Immature natural killer cell (primary cell): ENCODE measurements at regions not wholly inside any gene's neighbourhood (a gene's known extent, or its start where the extent isn't known, plus 50 kb on each side); places are given as distances from the start of the nearest gene placed in this dataset.

ENCODE experiments used
- DNase-seq, 3 donors: peaks; one replicate each; pipeline ENCODE4 v3.0.0; 2022; ENCODE audit warnings: mixed read lengths in 1 of 3
- H3K27ac Mint-ChIP-seq, 6 donors: one replicate each; pipeline ENCODE4 v1.8.0; 2020; ENCODE audit warnings: mixed read lengths in 6 of 6, mild to moderate bottlenecking in 5 of 6, inconsistent platforms in 4 of 6, moderate library complexity in 3 of 6
- H3K27me3 Mint-ChIP-seq, 3 donors: one replicate each; pipeline ENCODE4 v1.8.0; 2020 to 2021; ENCODE audit warnings: low read depth in 3 of 3, mild to moderate bottlenecking in 3 of 3, mixed read lengths in 3 of 3, moderate library complexity in 3 of 3, inconsistent platforms in 1 of 3
- H3K36me3 Mint-ChIP-seq, 3 donors: one replicate each; pipeline ENCODE4 v1.8.0; 2020; ENCODE audit warnings: mixed read lengths in 3 of 3, inconsistent platforms in 2 of 3, mild to moderate bottlenecking in 2 of 3
- H3K4me1 Mint-ChIP-seq, 2 donors: one replicate each; pipeline ENCODE4 v1.8.0; 2020; ENCODE audit warnings: inconsistent platforms in 2 of 2, mild to moderate bottlenecking in 2 of 2, mixed read lengths in 2 of 2, moderate library complexity in 1 of 2
- H3K4me3 Mint-ChIP-seq, 5 donors: one replicate each; pipeline ENCODE4 v1.8.0; 2020; ENCODE audit warnings: mild to moderate bottlenecking in 5 of 5, mixed read lengths in 5 of 5, inconsistent platforms in 3 of 5, moderate library complexity in 3 of 5
- H3K9me3 Mint-ChIP-seq, 6 donors: one replicate each; pipeline ENCODE4 v1.8.0; 2020; ENCODE audit warnings: mild to moderate bottlenecking in 6 of 6, mixed read lengths in 6 of 6, inconsistent platforms in 4 of 6, moderate library complexity in 3 of 6

- H3K27ac Mint-ChIP-seq: no peak overlapping the region
- H3K4me3 Mint-ChIP-seq: no peak overlapping the region
- H3K27me3 Mint-ChIP-seq: peaks cover 0 to 2% (median 2%) of the 10 kb centered on the region in 3 donors
- no peaks in the 10 kb centered on the region for H3K4me1 Mint-ChIP-seq
- H3K36me3 Mint-ChIP-seq: no peaks in the 10 kb centered on the region
- no peak for DNase-seq
- peaks cover 3 to 35% (median 14%) of the 10 kb centered on the region in 6 donors for H3K9me3 Mint-ChIP-seq
These were observed 631.8 kb upstream of the GRM7 start for GRCh38 chr3:6228958-6229683.

- Mint-ChIP-seq H3K36me3 (no peaks in the 10 kb centered on the region), H3K27ac (no peak overlapping the region), H3K4me3 (no peak overlapping the region), H3K9me3 (peaks cover 3 to 37% (median 14%) of the 10 kb centered on the region in 6 donors), H3K27me3 (peaks cover 0 to 4% (median 2%) of the 10 kb centered on the region in 3 donors), H3K4me1 (no peaks in the 10 kb centered on the region)
- no peak for DNase-seq
These were observed 631.0 kb upstream of the GRM7 start for GRCh38 chr3:6229778-6230410.

- H3K27ac Mint-ChIP-seq: no peak overlapping the region
- H3K9me3 Mint-ChIP-seq: peaks cover 0 to 21% (median 16%) of the 10 kb centered on the region in 6 donors
- H3K4me3 Mint-ChIP-seq: no peak overlapping the region
- no peaks in the 10 kb centered on the region for H3K27me3 Mint-ChIP-seq
- no peaks in the 10 kb centered on the region for H3K4me1 Mint-ChIP-seq
- DNase-seq: no peak
- no peaks in the 10 kb centered on the region for H3K36me3 Mint-ChIP-seq
These were observed 618.8 kb upstream of the GRM7 start for GRCh38 chr3:6242104-6242503.

- Mint-ChIP-seq H3K4me3 (no peak overlapping the region), H3K27me3 (no peaks in the 10 kb centered on the region), H3K4me1 (no peaks in the 10 kb centered on the region), H3K9me3 (peaks cover 7 to 32% (median 19%) of the 10 kb centered on the region in 6 donors), H3K27ac (no peak overlapping the region), H3K36me3 (no peaks in the 10 kb centered on the region)
- no peak for DNase-seq
These were observed 612.4 kb upstream of the GRM7 start for GRCh38 chr3:6248528-6248927.

GRCh38 chr3:6249679-6250078, 611.2 kb upstream of the GRM7 start:
- no peak for DNase-seq
- peaks cover 11 to 40% (median 21%) of the 10 kb centered on the region in 6 donors for H3K9me3 Mint-ChIP-seq
- no peak overlapping the region for H3K4me3 Mint-ChIP-seq
- peaks cover 0 to 7% (median 0%) of the 10 kb centered on the region in 3 donors for H3K36me3 Mint-ChIP-seq
- H3K4me1 Mint-ChIP-seq: no peaks in the 10 kb centered on the region
- H3K27me3 Mint-ChIP-seq: peaks cover 0 to 2% (median 0%) of the 10 kb centered on the region in 3 donors
- H3K27ac Mint-ChIP-seq: no peak overlapping the region

- Mint-ChIP-seq H3K27me3 (peaks cover 0 to 2% (median 0%) of the 10 kb centered on the region in 3 donors), H3K4me1 (no peaks in the 10 kb centered on the region), H3K36me3 (peaks cover 0 to 7% (median 0%) of the 10 kb centered on the region in 3 donors), H3K27ac (no peak overlapping the region), H3K9me3 (peaks cover 10 to 42% (median 22%) of the 10 kb centered on the region in 6 donors), H3K4me3 (no peak overlapping the region)
- DNase-seq: no peak
These were observed 610.7 kb upstream of the GRM7 start for GRCh38 chr3:6250167-6250566.

- no peak overlapping the region for H3K27ac Mint-ChIP-seq
- H3K36me3 Mint-ChIP-seq: peaks cover 0 to 7% (median 0%) of the 10 kb centered on the region in 3 donors
- H3K4me3 Mint-ChIP-seq: no peak overlapping the region
- no peak for DNase-seq
- peaks cover 0 to 2% (median 0%) of the 10 kb centered on the region in 3 donors for H3K27me3 Mint-ChIP-seq
- H3K9me3 Mint-ChIP-seq: peaks cover 8 to 37% (median 21%) of the 10 kb centered on the region in 6 donors
- no peaks in the 10 kb centered on the region for H3K4me1 Mint-ChIP-seq
These were observed 609.1 kb upstream of the GRM7 start for GRCh38 chr3:6251612-6252400.

GRCh38 chr3:6254490-6254889, 606.4 kb upstream of the GRM7 start:
- peaks cover 0 to 2% (median 0%) of the 10 kb centered on the region in 3 donors for H3K27me3 Mint-ChIP-seq
- DNase-seq: no peak
- H3K9me3 Mint-ChIP-seq: peaks cover 14 to 44% (median 21%) of the 10 kb centered on the region in 6 donors
- H3K27ac Mint-ChIP-seq: no peak overlapping the region
- H3K4me1 Mint-ChIP-seq: no peaks in the 10 kb centered on the region
- H3K36me3 Mint-ChIP-seq: peaks cover 0 to 7% (median 0%) of the 10 kb centered on the region in 3 donors
- no peak overlapping the region for H3K4me3 Mint-ChIP-seq

- H3K27me3 Mint-ChIP-seq: peaks cover 0 to 2% (median 0%) of the 10 kb centered on the region in 3 donors
These were observed 605.7 kb upstream of the GRM7 start for GRCh38 chr3:6255229-6255628.

GRCh38 chr3:6260551-6261191, 600.2 kb upstream of the GRM7 start:
- H3K36me3 Mint-ChIP-seq: no peaks in the 10 kb centered on the region
- no peak for DNase-seq
- H3K4me3 Mint-ChIP-seq: no peak overlapping the region
- no peak overlapping the region for H3K27ac Mint-ChIP-seq
- H3K4me1 Mint-ChIP-seq: no peaks in the 10 kb centered on the region
- no peaks in the 10 kb centered on the region for H3K27me3 Mint-ChIP-seq
- peaks cover 2 to 22% (median 8%) of the 10 kb centered on the region in 6 donors for H3K9me3 Mint-ChIP-seq

More at GRCh38 chr3:6255229-6255628, 605.7 kb upstream of the GRM7 start:
- H3K36me3 Mint-ChIP-seq: peaks cover 0 to 7% (median 0%) of the 10 kb centered on the region in 3 donors
- H3K4me1 Mint-ChIP-seq: no peaks in the 10 kb centered on the region
- H3K4me3 Mint-ChIP-seq: no peak overlapping the region
- no peak for DNase-seq
- peaks cover 14 to 44% (median 21%) of the 10 kb centered on the region in 6 donors for H3K9me3 Mint-ChIP-seq
- H3K27ac Mint-ChIP-seq: no peak overlapping the region

GRCh38 chr3:6262010-6262409, 598.9 kb upstream of the GRM7 start:
- Mint-ChIP-seq H3K4me3 (no peak overlapping the region), H3K27ac (no peak overlapping the region), H3K36me3 (no peaks in the 10 kb centered on the region), H3K27me3 (no peaks in the 10 kb centered on the region), H3K4me1 (no peaks in the 10 kb centered on the region), H3K9me3 (peaks cover 0 to 15% (median 8%) of the 10 kb centered on the region in 6 donors)
- no peak for DNase-seq

GRCh38 chr3:6264036-6264435, 596.9 kb upstream of the GRM7 start:
- Mint-ChIP-seq H3K36me3 (no peaks in the 10 kb centered on the region), H3K27me3 (no peaks in the 10 kb centered on the region), H3K4me3 (no peak overlapping the region), H3K9me3 (peaks cover 0 to 10% (median 6%) of the 10 kb centered on the region in 6 donors), H3K27ac (no peak overlapping the region), H3K4me1 (no peaks in the 10 kb centered on the region)
- no peak for DNase-seq

- H3K4me3 Mint-ChIP-seq: no peak overlapping the region
- no peaks in the 10 kb centered on the region for H3K27me3 Mint-ChIP-seq
- H3K9me3 Mint-ChIP-seq: peaks cover 0 to 13% (median 8%) of the 10 kb centered on the region in 6 donors
- H3K36me3 Mint-ChIP-seq: no peaks in the 10 kb centered on the region
- DNase-seq: no peak
- H3K27ac Mint-ChIP-seq: no peak overlapping the region
- H3K4me1 Mint-ChIP-seq: no peaks in the 10 kb centered on the region
These were observed 596.0 kb upstream of the GRM7 start for GRCh38 chr3:6264906-6265305.
